ENCODE measurements at regions not wholly inside any gene's neighbourhood (a gene's known extent, or its start where the extent isn't known, plus 50 kb on each side); places are given as distances from the start of the nearest gene placed in this dataset.

DNA sequence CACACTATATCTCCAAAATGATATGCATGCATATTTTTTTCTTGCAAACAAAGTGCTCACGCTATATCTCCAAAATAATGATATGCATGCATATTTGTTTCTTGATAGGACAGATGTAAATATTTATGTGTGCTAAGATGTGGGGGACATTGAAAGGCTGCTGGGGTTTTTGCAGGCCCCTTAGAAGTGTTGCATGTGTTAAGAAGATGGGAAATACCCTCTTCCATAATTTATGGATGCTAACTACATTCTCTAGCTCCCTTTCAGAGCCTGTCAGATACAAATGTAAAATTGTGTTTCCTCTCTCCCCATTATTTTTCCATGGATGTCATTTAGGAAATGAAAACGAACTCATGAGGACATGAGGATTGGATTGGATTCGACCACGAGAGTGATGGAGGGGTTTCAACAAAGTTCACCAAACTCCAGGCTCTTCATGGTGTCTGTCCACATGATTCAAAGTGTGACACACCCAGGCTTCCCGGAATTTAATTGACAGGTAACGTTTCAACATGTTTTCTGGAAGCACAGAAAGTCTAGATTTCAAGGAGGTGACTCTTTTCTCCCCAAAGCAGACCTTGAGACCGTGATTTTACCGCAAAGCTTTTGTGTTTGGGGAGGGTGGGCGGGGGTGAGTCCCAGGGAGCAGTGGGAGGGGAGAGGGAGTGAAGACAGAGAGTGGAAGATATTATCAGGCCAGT is 94.4 kb upstream of the CD99 start:
- no peak for DNase-seq
- Histone ChIP-seq H4K20me1 (ENCODE audit: insufficient read depth, low read length) (peaks cover 52% of the 10 kb centered on the region), H3K4me2 (replicated peaks; ENCODE audit: extremely low read depth, low read length, poor library complexity, severe bottlenecking) (no peak overlapping the region), H2AFZ (ENCODE audit: insufficient read depth, low read depth, low read length, poor library complexity, severe bottlenecking) (no peak overlapping the region), H3K9me3 (replicated peaks in 1 of 2; ENCODE audit: control insufficient read depth in 1 of 2, insufficient read depth in 1 of 2, low read length in 2 of 2) (no peaks in the 10 kb centered on the region), H3K27me3 (ENCODE audit: control insufficient read depth in 2 of 2, insufficient read depth in 2 of 2, low read length in 2 of 2) (no peaks in the 10 kb centered on the region), H3K4me3 (replicated peaks in 1 of 3; ENCODE audit: low read depth in 2 of 3, low read length in 3 of 3) (no peak overlapping the region), H3K79me2 (ENCODE audit: insufficient read depth, low read length) (no peaks in the 10 kb centered on the region), H3K4me1 (ENCODE audit: control insufficient read depth in 1 of 2, insufficient read depth in 2 of 2, low read length in 2 of 2) (no peaks in the 10 kb centered on the region), H3K27ac (ENCODE audit: low read depth in 1 of 2, low read length in 2 of 2) (no peak overlapping the region), H3K36me3 (replicated peaks in 1 of 2; ENCODE audit: control insufficient read depth in 1 of 2, insufficient read depth in 2 of 2, low read length in 2 of 2) (peaks cover 12 to 41% of the 10 kb centered on the region in 2 donors), H3K9ac (ENCODE audit: insufficient read depth, low read length, poor library complexity, severe bottlenecking) (no peak overlapping the region)
- H3K4me1 Mint-ChIP-seq = no peaks in the 10 kb centered on the region
- H3K4me3 Mint-ChIP-seq = no peak overlapping the region
- intact Hi-C loops (cut with micrococcal nuclease) = loop anchor here (10.0 kb wide), 3 partner anchors 922 to 1142 kb away; partner anchors contain the start of gene ASMTL (in 1 of the 2)
- peaks cover 0 to 8% (median 2%) of the 10 kb centered on the region in 3 donors for H3K27me3 Mint-ChIP-seq (ENCODE audit: low read depth in 3 of 3)
- 100% methylated on average over 3 of the region's 9 CpGs for WGBS (ENCODE audit: insufficient coverage)
- no peak overlapping the region for H3K27ac Mint-ChIP-seq
- H3K36me3 Mint-ChIP-seq = peaks cover 33 to 43% of the 10 kb centered on the region in 2 donors
- TF ChIP-seq, protein P1, sequence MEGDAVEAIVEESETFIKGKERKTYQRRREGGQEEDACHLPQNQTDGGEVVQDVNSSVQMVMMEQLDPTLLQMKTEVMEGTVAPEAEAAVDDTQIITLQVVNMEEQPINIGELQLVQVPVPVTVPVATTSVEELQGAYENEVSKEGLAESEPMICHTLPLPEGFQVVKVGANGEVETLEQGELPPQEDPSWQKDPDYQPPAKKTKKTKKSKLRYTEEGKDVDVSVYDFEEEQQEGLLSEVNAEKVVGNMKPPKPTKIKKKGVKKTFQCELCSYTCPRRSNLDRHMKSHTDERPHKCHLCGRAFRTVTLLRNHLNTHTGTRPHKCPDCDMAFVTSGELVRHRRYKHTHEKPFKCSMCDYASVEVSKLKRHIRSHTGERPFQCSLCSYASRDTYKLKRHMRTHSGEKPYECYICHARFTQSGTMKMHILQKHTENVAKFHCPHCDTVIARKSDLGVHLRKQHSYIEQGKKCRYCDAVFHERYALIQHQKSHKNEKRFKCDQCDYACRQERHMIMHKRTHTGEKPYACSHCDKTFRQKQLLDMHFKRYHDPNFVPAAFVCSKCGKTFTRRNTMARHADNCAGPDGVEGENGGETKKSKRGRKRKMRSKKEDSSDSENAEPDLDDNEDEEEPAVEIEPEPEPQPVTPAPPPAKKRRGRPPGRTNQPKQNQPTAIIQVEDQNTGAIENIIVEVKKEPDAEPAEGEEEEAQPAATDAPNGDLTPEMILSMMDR (IDR thresholded peaks at IDR 0.05) = no peak
- H3K9me3 Mint-ChIP-seq = peaks cover 0 to 9% (median 2%) of the 10 kb centered on the region in 7 donors

DNA sequence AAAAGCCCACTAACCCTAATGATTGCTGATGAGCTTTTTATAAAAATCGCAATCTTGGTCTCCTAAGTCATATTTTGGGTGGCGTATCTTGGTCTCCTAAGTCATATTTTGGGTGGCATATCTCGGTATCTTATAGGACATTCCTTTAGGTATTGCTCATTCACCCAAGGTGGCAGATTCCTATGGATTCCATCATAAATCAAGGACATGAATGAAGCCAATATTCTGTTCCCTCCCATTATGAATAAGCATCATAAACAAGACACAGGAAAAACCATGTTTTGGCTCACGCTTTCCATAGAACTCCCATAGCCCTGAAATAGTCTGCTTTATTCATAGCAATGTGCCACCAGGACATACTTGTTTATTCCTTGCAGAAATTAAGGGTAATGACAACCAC is 95.0 kb upstream of the CD99 start:
- H3K27ac Mint-ChIP-seq = no peak overlapping the region
- no peaks in the 10 kb centered on the region for H3K9me3 ChIP-seq (replicated peaks in 1 of 2; ENCODE audit: control insufficient read depth in 1 of 2, insufficient read depth in 1 of 2, low read length in 2 of 2)
- no peak overlapping the region for H3K4me2 ChIP-seq (replicated peaks; ENCODE audit: extremely low read depth, low read length, poor library complexity, severe bottlenecking)
- peaks cover 0 to 8% (median 2%) of the 10 kb centered on the region in 3 donors for H3K27me3 Mint-ChIP-seq (ENCODE audit: low read depth in 3 of 3)
- no peak overlapping the region for H2AFZ ChIP-seq (ENCODE audit: insufficient read depth, low read depth, low read length, poor library complexity, severe bottlenecking)
- peaks cover 6 to 34% of the 10 kb centered on the region in 2 donors for H3K36me3 ChIP-seq (replicated peaks in 1 of 2; ENCODE audit: control insufficient read depth in 1 of 2, insufficient read depth in 2 of 2, low read length in 2 of 2)
- no peak overlapping the region for H3K9ac ChIP-seq (ENCODE audit: insufficient read depth, low read length, poor library complexity, severe bottlenecking)
- H3K4me3 Mint-ChIP-seq = no peak overlapping the region
- no peaks in the 10 kb centered on the region for H3K79me2 ChIP-seq (ENCODE audit: insufficient read depth, low read length)
- no peaks in the 10 kb centered on the region for H3K4me1 Mint-ChIP-seq
- peaks cover 52% of the 10 kb centered on the region for H4K20me1 ChIP-seq (ENCODE audit: insufficient read depth, low read length)
- H3K9me3 Mint-ChIP-seq = peaks cover 0 to 9% (median 2%) of the 10 kb centered on the region in 7 donors
- intact Hi-C loops (cut with micrococcal nuclease) = loop anchor here (10.0 kb wide), 3 partner anchors 921 to 1141 kb away; partner anchors contain the start of gene ASMTL (in 1 of the 2)
- WGBS (ENCODE audit: insufficient coverage) = 100% methylated on average over 1 of the region's 4 CpGs
- H3K36me3 Mint-ChIP-seq = peaks cover 29 to 37% of the 10 kb centered on the region in 2 donors
- H3K27me3 ChIP-seq (ENCODE audit: control insufficient read depth in 2 of 2, insufficient read depth in 2 of 2, low read length in 2 of 2) = no peaks in the 10 kb centered on the region
- no peak overlapping the region for H3K27ac ChIP-seq (ENCODE audit: low read depth in 1 of 2, low read length in 2 of 2)
- H3K4me3 ChIP-seq (replicated peaks in 1 of 3; ENCODE audit: low read depth in 2 of 3, low read length in 3 of 3) = no peak overlapping the region
- TF ChIP-seq, protein P1 (IDR thresholded peaks at IDR 0.05) = no peak
- no peak for DNase-seq
- H3K4me1 ChIP-seq (ENCODE audit: control insufficient read depth in 1 of 2, insufficient read depth in 2 of 2, low read length in 2 of 2) = no peaks in the 10 kb centered on the region

All from CD14-positive monocyte (primary cell).